ENCODE measurements at regions not wholly inside any gene's neighbourhood (a gene's known extent, or its start where the extent isn't known, plus 50 kb on each side); places are given as distances from the start of the nearest gene placed in this dataset.

GRCh38 chrX:69307029-69307428 is 141.8 kb upstream of the PJA1 start:
- Histone ChIP-seq H3K4me2 (ENCODE audit: low read depth, low read length, poor library complexity, severe bottlenecking) (no peak overlapping the region), H3K4me1 (ENCODE audit: low read length) (no peaks in the 10 kb centered on the region), H3K27me3 (ENCODE audit: low read length) (no peaks in the 10 kb centered on the region), H3K9ac (ENCODE audit: low read length) (no peak overlapping the region), H3K27ac (ENCODE audit: low read length) (no peak overlapping the region), H3K9me3 (ENCODE audit: low read length) (no peaks in the 10 kb centered on the region), H3K36me3 (ENCODE audit: insufficient read depth, low read length) (no peaks in the 10 kb centered on the region), H3K79me2 (ENCODE audit: low read length) (no peaks in the 10 kb centered on the region), H4K20me1 (ENCODE audit: insufficient read depth, low read depth, low read length) (no peaks in the 10 kb centered on the region), H3K9me2 (replicated peaks; ENCODE audit: insufficient read depth, low read length) (no peaks in the 10 kb centered on the region), H2AFZ (ENCODE audit: low read length) (no peak overlapping the region), H3K4me3 (ENCODE audit: low read length) (no peak overlapping the region)
- DNase-seq: no peak

- Histone ChIP-seq H3K36me3 (ENCODE audit: insufficient read depth, low read length) (no peaks in the 10 kb centered on the region), H4K20me1 (ENCODE audit: insufficient read depth, low read depth, low read length) (no peaks in the 10 kb centered on the region), H3K9ac (ENCODE audit: low read length) (no peak overlapping the region), H3K4me3 (ENCODE audit: low read length) (no peak overlapping the region), H3K9me2 (replicated peaks; ENCODE audit: insufficient read depth, low read length) (no peaks in the 10 kb centered on the region), H3K4me2 (ENCODE audit: low read depth, low read length, poor library complexity, severe bottlenecking) (no peak overlapping the region), H3K4me1 (ENCODE audit: low read length) (no peaks in the 10 kb centered on the region), H3K27me3 (ENCODE audit: low read length) (no peaks in the 10 kb centered on the region), H2AFZ (ENCODE audit: low read length) (no peak overlapping the region), H3K79me2 (ENCODE audit: low read length) (no peaks in the 10 kb centered on the region), H3K27ac (ENCODE audit: low read length) (no peak overlapping the region), H3K9me3 (ENCODE audit: low read length) (no peaks in the 10 kb centered on the region)
- DNase-seq: no peak
Measured at GRCh38 chrX:69306063-69306404, 140.8 kb upstream of the PJA1 start.

- Histone ChIP-seq H3K27me3 (ENCODE audit: low read length) (no peaks in the 10 kb centered on the region), H3K27ac (ENCODE audit: low read length) (no peak overlapping the region), H3K9me2 (replicated peaks; ENCODE audit: insufficient read depth, low read length) (no peaks in the 10 kb centered on the region), H3K4me1 (ENCODE audit: low read length) (no peaks in the 10 kb centered on the region), H3K4me3 (ENCODE audit: low read length) (no peak overlapping the region), H3K9ac (ENCODE audit: low read length) (no peak overlapping the region), H3K36me3 (ENCODE audit: insufficient read depth, low read length) (no peaks in the 10 kb centered on the region), H3K79me2 (ENCODE audit: low read length) (no peaks in the 10 kb centered on the region), H3K9me3 (ENCODE audit: low read length) (no peaks in the 10 kb centered on the region), H3K4me2 (ENCODE audit: low read depth, low read length, poor library complexity, severe bottlenecking) (no peak overlapping the region), H4K20me1 (ENCODE audit: insufficient read depth, low read depth, low read length) (no peaks in the 10 kb centered on the region), H2AFZ (ENCODE audit: low read length) (no peak overlapping the region)
- no peak for DNase-seq
Measured at GRCh38 chrX:69305333-69306062, 140.2 kb upstream of the PJA1 start.

- Histone ChIP-seq H3K36me3 (ENCODE audit: insufficient read depth, low read length) (no peaks in the 10 kb centered on the region), H2AFZ (ENCODE audit: low read length) (no peak overlapping the region), H3K9me3 (ENCODE audit: low read length) (no peaks in the 10 kb centered on the region), H3K4me1 (ENCODE audit: low read length) (no peaks in the 10 kb centered on the region), H3K9me2 (replicated peaks; ENCODE audit: insufficient read depth, low read length) (no peaks in the 10 kb centered on the region), H3K27ac (ENCODE audit: low read length) (no peak overlapping the region), H3K9ac (ENCODE audit: low read length) (no peak overlapping the region), H4K20me1 (ENCODE audit: insufficient read depth, low read depth, low read length) (no peaks in the 10 kb centered on the region), H3K4me2 (ENCODE audit: low read depth, low read length, poor library complexity, severe bottlenecking) (no peak overlapping the region), H3K79me2 (ENCODE audit: low read length) (no peaks in the 10 kb centered on the region), H3K27me3 (ENCODE audit: low read length) (no peaks in the 10 kb centered on the region), H3K4me3 (ENCODE audit: low read length) (no peak overlapping the region)
- no peak for DNase-seq
Measured at GRCh38 chrX:69303231-69303630, 138.0 kb upstream of the PJA1 start.

GRCh38 chrX:69299951-69300714 is 134.9 kb upstream of the PJA1 start:
- Histone ChIP-seq H3K9ac (ENCODE audit: low read length) (no peak overlapping the region), H3K4me1 (ENCODE audit: low read length) (no peaks in the 10 kb centered on the region), H3K79me2 (ENCODE audit: low read length) (no peaks in the 10 kb centered on the region), H3K9me2 (replicated peaks; ENCODE audit: insufficient read depth, low read length) (no peaks in the 10 kb centered on the region), H2AFZ (ENCODE audit: low read length) (no peak overlapping the region), H4K20me1 (ENCODE audit: insufficient read depth, low read depth, low read length) (no peaks in the 10 kb centered on the region), H3K4me2 (ENCODE audit: low read depth, low read length, poor library complexity, severe bottlenecking) (no peak overlapping the region), H3K9me3 (ENCODE audit: low read length) (no peaks in the 10 kb centered on the region), H3K27me3 (ENCODE audit: low read length) (no peaks in the 10 kb centered on the region), H3K36me3 (ENCODE audit: insufficient read depth, low read length) (no peaks in the 10 kb centered on the region), H3K4me3 (ENCODE audit: low read length) (no peak overlapping the region), H3K27ac (ENCODE audit: low read length) (no peak overlapping the region)
- DNase-seq: no peak

- H3K4me3 ChIP-seq (ENCODE audit: low read length): no peak overlapping the region
- H3K27ac ChIP-seq (ENCODE audit: low read length): no peak overlapping the region
- DNase-seq: no peak
- H3K9me3 ChIP-seq (ENCODE audit: low read length): no peaks in the 10 kb centered on the region
- H3K27me3 ChIP-seq (ENCODE audit: low read length): no peaks in the 10 kb centered on the region
- H3K79me2 ChIP-seq (ENCODE audit: low read length): no peaks in the 10 kb centered on the region
- no peak overlapping the region for H3K9ac ChIP-seq (ENCODE audit: low read length)
- H3K4me1 ChIP-seq (ENCODE audit: low read length): no peaks in the 10 kb centered on the region
- no peak overlapping the region for H3K4me2 ChIP-seq (ENCODE audit: low read depth, low read length, poor library complexity, severe bottlenecking)
- H3K9me2 ChIP-seq (replicated peaks; ENCODE audit: insufficient read depth, low read length): no peaks in the 10 kb centered on the region
- H2AFZ ChIP-seq (ENCODE audit: low read length): no peak overlapping the region
- no peaks in the 10 kb centered on the region for H4K20me1 ChIP-seq (ENCODE audit: insufficient read depth, low read depth, low read length)
- no peaks in the 10 kb centered on the region for H3K36me3 ChIP-seq (ENCODE audit: insufficient read depth, low read length)
Measured at GRCh38 chrX:69299285-69299684, 134.0 kb upstream of the PJA1 start.

GRCh38 chrX:69298466-69299140 is 133.3 kb upstream of the PJA1 start:
- no peaks in the 10 kb centered on the region for H3K27me3 ChIP-seq (ENCODE audit: low read length)
- DNase-seq: no peak
- no peaks in the 10 kb centered on the region for H3K9me3 ChIP-seq (ENCODE audit: low read length)
- no peaks in the 10 kb centered on the region for H3K9me2 ChIP-seq (replicated peaks; ENCODE audit: insufficient read depth, low read length)
- no peaks in the 10 kb centered on the region for H3K4me1 ChIP-seq (ENCODE audit: low read length)
- no peak overlapping the region for H3K9ac ChIP-seq (ENCODE audit: low read length)
- H3K36me3 ChIP-seq (ENCODE audit: insufficient read depth, low read length): no peaks in the 10 kb centered on the region
- no peaks in the 10 kb centered on the region for H3K79me2 ChIP-seq (ENCODE audit: low read length)
- H3K4me2 ChIP-seq (ENCODE audit: low read depth, low read length, poor library complexity, severe bottlenecking): no peak overlapping the region
- no peak overlapping the region for H3K4me3 ChIP-seq (ENCODE audit: low read length)
- H2AFZ ChIP-seq (ENCODE audit: low read length): no peak overlapping the region
- no peaks in the 10 kb centered on the region for H4K20me1 ChIP-seq (ENCODE audit: insufficient read depth, low read depth, low read length)
- no peak overlapping the region for H3K27ac ChIP-seq (ENCODE audit: low read length)

- Histone ChIP-seq H3K27me3 (ENCODE audit: low read length) (no peaks in the 10 kb centered on the region), H3K4me3 (ENCODE audit: low read length) (no peak overlapping the region), H3K9ac (ENCODE audit: low read length) (no peak overlapping the region), H3K9me2 (replicated peaks; ENCODE audit: insufficient read depth, low read length) (no peaks in the 10 kb centered on the region), H3K79me2 (ENCODE audit: low read length) (no peaks in the 10 kb centered on the region), H3K27ac (ENCODE audit: low read length) (no peak overlapping the region), H3K4me1 (ENCODE audit: low read length) (no peaks in the 10 kb centered on the region), H2AFZ (ENCODE audit: low read length) (no peak overlapping the region), H3K36me3 (ENCODE audit: insufficient read depth, low read length) (no peaks in the 10 kb centered on the region), H4K20me1 (ENCODE audit: insufficient read depth, low read depth, low read length) (no peaks in the 10 kb centered on the region), H3K9me3 (ENCODE audit: low read length) (no peaks in the 10 kb centered on the region), H3K4me2 (ENCODE audit: low read depth, low read length, poor library complexity, severe bottlenecking) (no peak overlapping the region)
- no peak for DNase-seq
Measured at GRCh38 chrX:69297506-69297905, 132.3 kb upstream of the PJA1 start.
